GM19328 (cell line): ENCODE measurements at regions not wholly inside any gene's neighbourhood (a gene's known extent, or its start where the extent isn't known, plus 50 kb on each side); places are given as distances from the start of the nearest gene placed in this dataset.

Experiments used
- ATAC-seq: cut with Tn5 transposase; IDR thresholded peaks from one replicate; pipeline ENCODE4 v1.9.1; 2021; ENCODE audit warnings: mild to moderate bottlenecking, moderate library complexity; ENCODE audit not compliant: unreplicated experiment

- no peak for ATAC-seq
These were observed 55.1 kb downstream of the KIF4B start for GRCh38 chr5:155068616-155069100.

GRCh38 chr5:155069961-155070360 is 56.4 kb downstream of the KIF4B start:
- no peak for ATAC-seq

GRCh38 chr5:155070781-155071180 is 57.2 kb downstream of the KIF4B start:
- ATAC-seq: no peak

GRCh38 chr5:155076379-155076778 is 62.8 kb downstream of the KIF4B start:
- ATAC-seq: no peak

GRCh38 chr5:155079698-155080097 is 66.1 kb downstream of the KIF4B start:
- ATAC-seq: no peak

GRCh38 chr5:155080721-155081120 is 67.2 kb downstream of the KIF4B start:
- ATAC-seq: no peak

GRCh38 chr5:155081618-155082017 is 68.1 kb downstream of the KIF4B start:
- no peak for ATAC-seq

- no peak for ATAC-seq
These were observed 68.8 kb downstream of the KIF4B start for GRCh38 chr5:155082401-155082800.

- no peak for ATAC-seq
These were observed 71.9 kb downstream of the KIF4B start for GRCh38 chr5:155085282-155085989.

- no peak for ATAC-seq
These were observed 73.5 kb downstream of the KIF4B start for GRCh38 chr5:155087036-155087435.

GRCh38 chr5:155088811-155089210 is 75.3 kb downstream of the KIF4B start:
- ATAC-seq: no peak

- ATAC-seq: no peak
These were observed 76.1 kb downstream of the KIF4B start for GRCh38 chr5:155089643-155090042.

GRCh38 chr5:155091063-155091648 is 77.6 kb downstream of the KIF4B start:
- no peak for ATAC-seq

- ATAC-seq: no peak
These were observed 78.5 kb downstream of the KIF4B start for GRCh38 chr5:155091768-155092717.

- ATAC-seq: no peak
These were observed 80.9 kb downstream of the KIF4B start for GRCh38 chr5:155094455-155094854.

- no peak for ATAC-seq
These were observed 84.4 kb downstream of the KIF4B start for GRCh38 chr5:155097995-155098394.

- no peak for ATAC-seq
These were observed 84.9 kb downstream of the KIF4B start for GRCh38 chr5:155098433-155098832.

- ATAC-seq: no peak
These were observed 88.1 kb downstream of the KIF4B start for GRCh38 chr5:155101697-155102096.

- no peak for ATAC-seq
These were observed 89.6 kb downstream of the KIF4B start for GRCh38 chr5:155103146-155103545.

GRCh38 chr5:155104441-155104840 is 90.9 kb downstream of the KIF4B start:
- no peak for ATAC-seq

GRCh38 chr5:155106221-155106620 is 92.7 kb downstream of the KIF4B start:
- ATAC-seq: no peak
